ENCODE measurements at regions not wholly inside any gene's neighbourhood (a gene's known extent, or its start where the extent isn't known, plus 50 kb on each side); places are given as distances from the start of the nearest gene placed in this dataset. TPM values are rescaled to one million over a fixed set of nuclear protein-coding genes. Genes with fewer than 3 reads are reported as not detected.
"Not testable (repeated sequence)": the region's sequence is repeated elsewhere in the genome, so short reads cannot be mapped to it uniquely, and the experiment has no call there.

- not testable (repeated sequence) for H2AK5ac ChIP-seq (ENCODE audit: low read length); H4K8ac ChIP-seq (ENCODE audit: low read depth, low read length); H3K27ac ChIP-seq (ENCODE audit: low read depth, low read length); H3K79me2 ChIP-seq (ENCODE audit: control insufficient read depth, insufficient read depth, low read length); H3K56ac ChIP-seq (ENCODE audit: low read length); H3K4me3 ChIP-seq (ENCODE audit: low read length); DNase-seq; H4K5ac ChIP-seq (ENCODE audit: low read length); H3K4ac ChIP-seq (ENCODE audit: low read depth, low read length); H3K27me3 ChIP-seq (ENCODE audit: insufficient read depth, low read length, poor library complexity); H3K23ac ChIP-seq (ENCODE audit: low read length); H3K36me3 ChIP-seq (ENCODE audit: control insufficient read depth, insufficient read depth, low read length); H2BK5ac ChIP-seq (ENCODE audit: low read length); H3K9ac ChIP-seq (ENCODE audit: low read length); H3K4me1 ChIP-seq (ENCODE audit: control insufficient read depth, low read depth, low read length); H3K79me1 ChIP-seq (ENCODE audit: low read length); H2BK120ac ChIP-seq (ENCODE audit: low read depth, low read length); H2BK15ac ChIP-seq (replicated peaks; ENCODE audit: low read depth); H3K18ac ChIP-seq (ENCODE audit: low read length); H3K4me2 ChIP-seq (ENCODE audit: low read length)
- no CpG with 5 or more reads among the region's 6 CpGs for WGBS (ENCODE audit: extremely low coverage, insufficient coverage, low lambda C conversion rate)
Observed at GRCh38 chr7:34581698-34582097, 76.3 kb upstream of the NPSR1 start.

- no peak overlapping the region for H3K27ac ChIP-seq (ENCODE audit: low read depth, low read length)
- H3K79me2 ChIP-seq (ENCODE audit: control insufficient read depth, insufficient read depth, low read length), result no peaks in the 10 kb centered on the region
- H3K4me2 ChIP-seq (ENCODE audit: low read length), result no peak overlapping the region
- no peak overlapping the region for H2BK120ac ChIP-seq (ENCODE audit: low read depth, low read length)
- H3K36me3 ChIP-seq (ENCODE audit: control insufficient read depth, insufficient read depth, low read length), result no peaks in the 10 kb centered on the region
- H3K27me3 ChIP-seq (ENCODE audit: insufficient read depth, low read length, poor library complexity), result no peaks in the 10 kb centered on the region
- no peak for DNase-seq
- H2AK5ac ChIP-seq (ENCODE audit: low read length), result no peak overlapping the region
- H3K4me1 ChIP-seq (ENCODE audit: control insufficient read depth, low read depth, low read length), result no peaks in the 10 kb centered on the region
- no peak overlapping the region for H3K9ac ChIP-seq (ENCODE audit: low read length)
- H3K79me1 ChIP-seq (ENCODE audit: low read length), result no peaks in the 10 kb centered on the region
- no peak overlapping the region for H4K8ac ChIP-seq (ENCODE audit: low read depth, low read length)
- WGBS (ENCODE audit: extremely low coverage, insufficient coverage, low lambda C conversion rate), result no CpG with 5 or more reads among the region's 6 CpGs
- no peak overlapping the region for H3K4ac ChIP-seq (ENCODE audit: low read depth, low read length)
- H2BK5ac ChIP-seq (ENCODE audit: low read length), result no peak overlapping the region
- H4K5ac ChIP-seq (ENCODE audit: low read length), result no peak overlapping the region
- H3K4me3 ChIP-seq (ENCODE audit: low read length), result no peak overlapping the region
- no peak overlapping the region for H3K23ac ChIP-seq (ENCODE audit: low read length)
- H2BK15ac ChIP-seq (replicated peaks; ENCODE audit: low read depth), result no peak overlapping the region
- no peak overlapping the region for H3K56ac ChIP-seq (ENCODE audit: low read length)
- no peak overlapping the region for H3K18ac ChIP-seq (ENCODE audit: low read length)
Observed at GRCh38 chr7:34584526-34584925, 73.5 kb upstream of the NPSR1 start.

GRCh38 chr7:34596887-34597286 is 61.1 kb upstream of the NPSR1 start:
- DNase-seq, result peak; percentile 39
- Histone ChIP-seq H2AK5ac (ENCODE audit: low read length) (no peak overlapping the region), H4K5ac (ENCODE audit: low read length) (no peak overlapping the region), H3K18ac (ENCODE audit: low read length) (no peak overlapping the region), H3K4me1 (ENCODE audit: control insufficient read depth, low read depth, low read length) (no peaks in the 10 kb centered on the region), H3K79me1 (ENCODE audit: low read length) (no peaks in the 10 kb centered on the region), H3K27ac (ENCODE audit: low read depth, low read length) (no peak overlapping the region), H3K4me2 (ENCODE audit: low read length) (no peak overlapping the region), H2BK15ac (replicated peaks; ENCODE audit: low read depth) (no peak overlapping the region), H2BK120ac (ENCODE audit: low read depth, low read length) (no peak overlapping the region), H4K8ac (ENCODE audit: low read depth, low read length) (no peak overlapping the region), H3K79me2 (ENCODE audit: control insufficient read depth, insufficient read depth, low read length) (no peaks in the 10 kb centered on the region), H2BK5ac (ENCODE audit: low read length) (no peak overlapping the region), H3K56ac (ENCODE audit: low read length) (no peak overlapping the region), H3K4me3 (ENCODE audit: low read length) (no peak overlapping the region), H3K4ac (ENCODE audit: low read depth, low read length) (no peak overlapping the region), H3K9ac (ENCODE audit: low read length) (no peak overlapping the region), H3K23ac (ENCODE audit: low read length) (no peak overlapping the region), H3K27me3 (ENCODE audit: insufficient read depth, low read length, poor library complexity) (no peaks in the 10 kb centered on the region), H3K36me3 (ENCODE audit: control insufficient read depth, insufficient read depth, low read length) (no peaks in the 10 kb centered on the region)
- WGBS (ENCODE audit: extremely low coverage, insufficient coverage, low lambda C conversion rate), result no CpG with 5 or more reads among the region's 2 CpGs

GRCh38 chr7:34603711-34604444 is 54.1 kb upstream of the NPSR1 start:
- Histone ChIP-seq H3K9ac (ENCODE audit: low read length) (no peak overlapping the region), H3K18ac (ENCODE audit: low read length) (no peak overlapping the region), H3K79me2 (ENCODE audit: control insufficient read depth, insufficient read depth, low read length) (no peaks in the 10 kb centered on the region), H3K4me2 (ENCODE audit: low read length) (no peak overlapping the region), H2AK5ac (ENCODE audit: low read length) (no peak overlapping the region), H4K8ac (ENCODE audit: low read depth, low read length) (no peak overlapping the region), H3K36me3 (ENCODE audit: control insufficient read depth, insufficient read depth, low read length) (no peaks in the 10 kb centered on the region), H3K27me3 (ENCODE audit: insufficient read depth, low read length, poor library complexity) (no peaks in the 10 kb centered on the region), H2BK5ac (ENCODE audit: low read length) (no peak overlapping the region), H3K56ac (ENCODE audit: low read length) (no peak overlapping the region), H4K5ac (ENCODE audit: low read length) (no peak overlapping the region), H2BK120ac (ENCODE audit: low read depth, low read length) (no peak overlapping the region), H3K4ac (ENCODE audit: low read depth, low read length) (no peak overlapping the region), H3K79me1 (ENCODE audit: low read length) (no peaks in the 10 kb centered on the region), H3K27ac (ENCODE audit: low read depth, low read length) (no peak overlapping the region), H3K4me1 (ENCODE audit: control insufficient read depth, low read depth, low read length) (no peaks in the 10 kb centered on the region), H3K4me3 (ENCODE audit: low read length) (no peak overlapping the region), H3K23ac (ENCODE audit: low read length) (no peak overlapping the region), H2BK15ac (replicated peaks; ENCODE audit: low read depth) (no peak overlapping the region)
- DNase-seq, result no peak
- WGBS (ENCODE audit: extremely low coverage, insufficient coverage, low lambda C conversion rate), result no CpG with 5 or more reads among the region's 3 CpGs

Small RNA genes in the stretch of these regions (small RNA-seq; reads per million reads assigned to genes)
- not detected for gene RNU6-438P (ENCODE audit: insufficient read depth)
